K562 (cell line): ENCODE measurements at regions not wholly inside any gene's neighbourhood (a gene's known extent, or its start where the extent isn't known, plus 50 kb on each side); places are given as distances from the start of the nearest gene placed in this dataset.

ENCODE experiments used
- ATAC-seq: fragments of 200-7000 bp; cut with Tn5 transposase; 3 replicates; pipeline ENCODE4 v1.9.1; 2020; ENCODE audit warnings: moderate library complexity
- BruUV-seq: library from RNA; stranded (reverse); fragments of 400-500 nt; replicated peaks from 2 replicates; lab custom pipeline; 2021; lab: Mats Ljungman, UMichigan
- CTCF ChIA-PET: fragments of 300-600 bp; formaldehyde crosslinking; extraction: SDS; loops from one replicate; lab custom pipeline; 2021; ENCODE audit warnings: low intra/inter-chr PET ratio; lab: Yijun Ruan, JAX
- POLR2A ChIA-PET: fragments of 300-600, 350-650 bp; sonication (Branson Sonifier 250); formaldehyde crosslinking; extraction: SDS; loops from one replicate; lab custom pipeline; 2021; ENCODE audit warnings: antibody characterized with exemption, inconsistent platforms; lab: Yijun Ruan, JAX
- DNase-seq, 4 experiments: peaks; one replicate each; pipeline versions ENCODE4 v3.0.0 to v3.0.0-alpha.2; 2011 to 2018; ENCODE audit warnings: low spot score in 3 of 4, mixed read lengths in 3 of 4; ENCODE audit errors: extremely low read depth in 1 of 4
- FAIRE-seq: peaks from 2 replicates; lab custom pipeline; 2011; peaks lifted over from hg19 to GRCh38; lab: Jason Lieb, UNC
- H2AFZ ChIP-seq: 2 replicates; pipeline ENCODE4 v1.6.0; 2011; ENCODE audit warnings: low read depth, low read length, control low read depth, inconsistent platforms
- H3K27ac ChIP-seq: fragments of 200-600 bp; 3 replicates; pipeline ENCODE4 v1.8.0; 2011; ENCODE audit warnings: low read depth, mild to moderate bottlenecking, control low read depth, inconsistent platforms, low read length, moderate library complexity, mixed read lengths; ENCODE audit errors: extremely low read depth
- H3K27me3 ChIP-seq, 2 experiments: fragments of 300-600 bp in 1 of 2; 2 replicates in 1 of 2; 3 replicates in 1 of 2; pipeline versions ENCODE4 v1.6.0 to v1.8.0; 2011; ENCODE audit warnings: inconsistent platforms in 2 of 2, low read length in 2 of 2, mild to moderate bottlenecking in 1 of 2, mixed read lengths in 1 of 2, moderate library complexity in 1 of 2; ENCODE audit not compliant: control insufficient read depth in 2 of 2, insufficient read depth in 2 of 2
- H3K36me3 ChIP-seq: fragments of 300-600 bp; 3 replicates; pipeline ENCODE4 v1.8.0; 2011; ENCODE audit warnings: mild to moderate bottlenecking, low read length, inconsistent platforms; ENCODE audit not compliant: control insufficient read depth, insufficient read depth
- H3K4me1 ChIP-seq, 2 experiments: fragments of 200-600 bp in 1 of 2; replicated peaks in 1 of 2; 2 replicates in 1 of 2; 3 replicates in 1 of 2; pipeline versions ENCODE4 v1.5.1 to v1.8.0; 2011; ENCODE audit warnings: inconsistent platforms in 2 of 2, low read length in 2 of 2, mild to moderate bottlenecking in 1 of 2, mixed read lengths in 1 of 2, moderate library complexity in 1 of 2; ENCODE audit not compliant: control insufficient read depth in 2 of 2, insufficient read depth in 2 of 2
- H3K4me2 ChIP-seq: 2 replicates; pipeline ENCODE4 v1.6.1; 2011; ENCODE audit warnings: low read length, control low read depth, inconsistent platforms, mixed read lengths; ENCODE audit not compliant: insufficient read depth
- H3K4me3 ChIP-seq: fragments of 200-600 bp; sonication (generic), shearing (Covaris generic); 2 replicates; pipeline ENCODE4 v1.5.1; 2016; ENCODE audit warnings: control low read depth, inconsistent platforms
- H3K79me2 ChIP-seq: fragments of 200-600 bp; 3 replicates; pipeline ENCODE4 v1.8.0; 2011; ENCODE audit warnings: low read length, inconsistent platforms; ENCODE audit not compliant: control insufficient read depth, insufficient read depth
- H3K9ac ChIP-seq, 2 experiments: 2 replicates each; pipeline versions ENCODE4 v1.6.0 to v1.6.1; 2011; ENCODE audit warnings: low read depth in 2 of 2, low read length in 2 of 2, control low read depth in 1 of 2, inconsistent platforms in 1 of 2, mild to moderate bottlenecking in 1 of 2, mixed read lengths in 1 of 2; ENCODE audit not compliant: insufficient read depth in 1 of 2
- H3K9me1 ChIP-seq: one replicate; pipeline ENCODE4 v1.6.0; 2011; ENCODE audit warnings: inconsistent platforms, mild to moderate bottlenecking, low read length, moderate library complexity; ENCODE audit not compliant: control insufficient read depth, insufficient read depth
- H3K9me3 ChIP-seq: replicated peaks from 2 replicates; pipeline ENCODE4 v1.5.1; 2011; ENCODE audit warnings: low read depth, low read length, inconsistent platforms; ENCODE audit not compliant: control insufficient read depth, insufficient read depth
- H4K20me1 ChIP-seq: replicated peaks from 2 replicates; pipeline ENCODE4 v1.6.1; 2011; ENCODE audit warnings: low read length, inconsistent platforms, mixed read lengths; ENCODE audit not compliant: control insufficient read depth, insufficient read depth
- BRD9 ChIP-seq: fragments of 450-650 bp; IDR thresholded peaks from 2 replicates; pipeline ENCODE4 v1.6.1; 2018; ENCODE audit warnings: low read depth; ENCODE audit not compliant: partially characterized antibody
- NR4A1 ChIP-seq, 2 experiments: fragments of 250-450 bp in 1 of 2; fragments of 450-650 bp in 1 of 2; sonication (Bioruptor Pico) in 1 of 2; IDR thresholded peaks; 2 replicates each; pipeline versions ENCODE4 v1.4.0 to v1.6.1; 2016 to 2020; ENCODE audit warnings: mild to moderate bottlenecking in 2 of 2, missing compliant biosample characterization in 1 of 2, missing genetic modification characterization in 1 of 2, moderate library complexity in 1 of 2
- PML ChIP-seq: IDR thresholded peaks from 2 replicates; pipeline ENCODE4 v1.6.1; 2012; ENCODE audit warnings: low read length, inconsistent platforms
- WGBS: fragments of 100-300 bp; shearing (Covaris generic); methylation state at CpG from one replicate; pipeline ENCODE4 v1.1.6; 2016; ENCODE audit warnings: low coverage, mixed read lengths; ENCODE audit not compliant: insufficient coverage; ENCODE audit errors: missing lambda C conversion rate; 5-methylcytosine and 5-hydroxymethylcytosine counted together
- in situ Hi-C: fragments of 300-500 bp; cut with MboI; formaldehyde crosslinking; loops from 4 replicates; pipeline ENCODE4 v1.15.0; 2018; ENCODE audit warnings: inconsistent platforms, mixed read lengths
- intact Hi-C: fragments of 100-400 bp; cut with micrococcal nuclease; formaldehyde crosslinking; loops from 2 replicates; pipeline ENCODE4 v1.14.2; 2022
- TF ChIP-seq, protein P1 (sequence below), 2 experiments: fragments of 450-650 bp; IDR thresholded peaks; 2 replicates each; pipeline ENCODE4 v1.6.1; 2016; ENCODE audit warnings: mild to moderate bottlenecking in 2 of 2, borderline replicate concordance in 1 of 2, low read depth in 1 of 2, moderate library complexity in 1 of 2
- TF ChIP-seq, protein P2 (sequence below): fragments of 250-450 bp; sonication (Bioruptor Pico); IDR thresholded peaks from 2 replicates; pipeline ENCODE4 v1.5.1; 2021; ENCODE audit warnings: mild to moderate bottlenecking
- TF ChIP-seq, protein P3 (sequence below): fragments of 150-350 bp; IDR thresholded peaks from 2 replicates; pipeline ENCODE4 v1.6.1; 2014; ENCODE audit warnings: low read depth, mild to moderate bottlenecking, low read length, borderline replicate concordance
- TF ChIP-seq, protein P4 (sequence below): fragments of 450-650 bp; formaldehyde crosslinking; IDR thresholded peaks from 2 replicates; pipeline ENCODE4 v1.4.0; 2020; ENCODE audit warnings: mild to moderate bottlenecking

DNA sequence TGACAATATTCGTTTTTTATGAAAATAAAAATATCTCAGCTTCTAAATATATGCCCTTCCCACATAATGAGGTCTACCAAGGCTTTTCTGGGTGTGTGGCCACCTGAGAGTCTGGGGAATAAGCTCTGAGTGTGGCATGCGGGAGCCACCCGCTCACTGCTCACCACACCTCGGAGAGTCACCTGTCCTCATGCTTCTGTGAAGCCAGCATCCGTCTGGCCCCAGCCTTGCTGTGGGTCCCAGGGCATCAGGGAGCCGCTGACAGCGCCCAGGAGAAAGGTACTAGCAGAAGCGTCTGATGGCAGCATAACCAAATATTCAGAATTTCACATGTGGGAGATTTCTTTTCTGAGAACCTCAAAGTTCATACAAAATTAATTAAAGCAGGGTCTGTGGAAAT, 133.2 kb upstream of the IRX4 start:
- H3K79me2 ChIP-seq = no peaks in the 10 kb centered on the region
- H3K27me3 ChIP-seq = peaks cover 14 to 53% of the 10 kb centered on the region in 2 experiments; a peak in 3 of 5 replicates
- no peak overlapping the region for H3K4me2 ChIP-seq
- no peaks in the 10 kb centered on the region for H3K9me3 ChIP-seq
- no peak for ATAC-seq
- no peak overlapping the region for H3K4me3 ChIP-seq
- no peaks in the 10 kb centered on the region for H3K9me1 ChIP-seq
- H3K36me3 ChIP-seq = no peaks in the 10 kb centered on the region
- no peak overlapping the region for H2AFZ ChIP-seq
- intact Hi-C loops (loop anchor here (2.0 kb wide), 1 partner anchor 253 kb away; no protein-coding TSS in a partner anchor), in situ Hi-C loops (no loop called here)
- DNase-seq = no peak
- no peak overlapping the region for H3K27ac ChIP-seq
- FAIRE-seq = no peak
- H3K9ac ChIP-seq = no peak overlapping the region
- ChIA-PET CTCF (interaction anchor here (1.6 kb wide), 1 partner anchor 348 kb away, joined by 4 read pairs; no protein-coding TSS in a partner anchor), POLR2A (no interaction called here)
- no TSS peak for BruUV-seq
- WGBS = 0% methylated on average over 8 of the region's 8 CpGs
- no peaks in the 10 kb centered on the region; the same call in none of the 2 replicates for H4K20me1 ChIP-seq
- H3K4me1 ChIP-seq = no peaks in the 10 kb centered on the region; a peak in 1 of 5 replicates
- TF ChIP-seq NR4A1 (CRISPR knock-in tag; IDR thresholded peaks at IDR 0.05) (no peak), NR4A1 (tag; IDR thresholded peaks at IDR 0.05) (no peak), BRD9 (no peak), PML (no peak)
- TF ChIP-seq, protein P1, sequence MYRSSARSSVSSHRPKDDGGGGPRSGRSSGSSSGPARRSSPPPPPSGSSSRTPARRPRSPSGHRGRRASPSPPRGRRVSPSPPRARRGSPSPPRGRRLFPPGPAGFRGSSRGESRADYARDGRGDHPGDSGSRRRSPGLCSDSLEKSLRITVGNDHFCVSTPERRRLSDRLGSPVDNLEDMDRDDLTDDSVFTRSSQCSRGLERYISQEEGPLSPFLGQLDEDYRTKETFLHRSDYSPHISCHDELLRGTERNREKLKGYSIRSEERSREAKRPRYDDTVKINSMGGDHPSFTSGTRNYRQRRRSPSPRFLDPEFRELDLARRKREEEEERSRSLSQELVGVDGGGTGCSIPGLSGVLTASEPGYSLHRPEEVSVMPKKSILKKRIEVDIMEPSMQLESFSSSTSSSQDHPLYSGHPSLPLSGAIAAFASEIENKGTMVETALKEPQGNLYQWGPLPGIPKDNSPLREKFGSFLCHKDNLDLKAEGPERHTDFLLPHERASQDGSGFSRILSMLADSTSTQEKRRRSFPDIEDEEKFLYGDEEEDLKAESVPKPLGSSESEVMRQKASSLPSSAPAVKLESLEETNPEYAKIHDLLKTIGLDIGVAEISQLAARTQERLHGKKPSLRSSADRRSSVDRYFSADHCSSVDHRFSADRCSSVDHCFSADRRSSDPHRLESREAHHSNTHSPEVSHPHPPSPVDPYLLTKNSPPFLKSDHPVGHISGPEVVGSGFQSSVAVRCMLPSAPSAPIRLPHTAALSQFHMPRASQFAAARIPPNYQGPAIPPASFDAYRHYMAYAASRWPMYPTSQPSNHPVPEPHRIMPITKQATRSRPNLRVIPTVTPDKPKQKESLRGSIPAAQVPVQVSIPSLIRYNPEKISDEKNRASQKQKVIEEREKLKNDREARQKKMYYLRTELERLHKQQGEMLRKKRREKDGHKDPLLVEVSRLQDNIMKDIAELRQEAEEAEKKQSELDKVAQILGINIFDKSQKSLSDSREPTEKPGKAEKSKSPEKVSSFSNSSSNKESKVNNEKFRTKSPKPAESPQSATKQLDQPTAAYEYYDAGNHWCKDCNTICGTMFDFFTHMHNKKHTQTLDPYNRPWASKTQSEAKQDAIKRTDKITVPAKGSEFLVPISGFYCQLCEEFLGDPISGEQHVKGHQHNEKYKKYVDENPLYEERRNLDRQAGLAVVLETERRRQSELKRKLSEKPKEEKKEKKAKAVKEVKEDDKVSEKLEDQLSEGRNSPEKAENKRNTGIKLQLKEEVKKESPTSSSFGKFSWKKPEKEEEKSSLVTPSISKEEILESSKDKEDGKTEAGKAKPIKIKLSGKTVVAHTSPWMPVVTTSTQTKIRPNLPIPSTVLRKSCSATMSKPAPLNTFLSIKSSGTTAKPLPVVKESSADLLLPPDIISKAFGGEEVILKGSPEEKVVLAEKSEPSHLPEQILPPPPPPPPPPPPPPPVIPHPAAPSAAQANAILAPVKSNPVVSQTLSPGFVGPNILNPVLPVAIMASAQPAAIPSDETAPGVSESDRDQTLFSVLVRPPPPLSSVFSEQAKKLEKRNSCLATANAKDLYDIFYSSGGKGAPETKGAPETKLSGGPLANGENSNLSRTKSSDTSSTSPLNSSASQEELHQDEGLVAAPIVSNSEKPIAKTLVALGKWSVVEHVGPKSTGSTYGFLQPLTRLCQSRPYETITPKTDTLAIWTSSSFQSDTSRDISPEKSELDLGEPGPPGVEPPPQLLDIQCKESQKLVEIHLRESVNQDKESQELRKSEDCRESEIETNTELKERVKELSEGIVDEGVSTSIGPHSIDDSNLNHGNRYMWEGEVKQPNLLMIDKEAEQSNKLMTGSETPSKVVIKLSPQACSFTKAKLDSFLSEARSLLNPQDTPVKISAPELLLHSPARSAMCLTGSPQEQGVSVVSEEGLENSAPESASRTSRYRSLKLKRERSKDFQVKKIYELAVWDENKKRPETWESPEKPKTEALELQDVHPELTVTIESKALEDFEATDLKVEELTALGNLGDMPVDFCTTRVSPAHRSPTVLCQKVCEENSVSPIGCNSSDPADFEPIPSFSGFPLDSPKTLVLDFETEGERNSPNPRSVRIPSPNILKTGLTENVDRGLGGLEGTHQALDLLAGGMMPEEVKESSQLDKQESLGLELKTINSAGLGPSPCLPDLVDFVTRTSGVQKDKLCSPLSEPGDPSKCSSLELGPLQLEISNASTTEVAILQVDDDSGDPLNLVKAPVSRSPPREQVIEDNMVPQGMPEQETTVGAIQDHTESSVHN (IDR thresholded peaks at IDR 0.05; ENCODE audit: borderline replicate concordance in 1 of 2, low read depth in 1 of 2) = no peak
- TF ChIP-seq, protein P2, sequence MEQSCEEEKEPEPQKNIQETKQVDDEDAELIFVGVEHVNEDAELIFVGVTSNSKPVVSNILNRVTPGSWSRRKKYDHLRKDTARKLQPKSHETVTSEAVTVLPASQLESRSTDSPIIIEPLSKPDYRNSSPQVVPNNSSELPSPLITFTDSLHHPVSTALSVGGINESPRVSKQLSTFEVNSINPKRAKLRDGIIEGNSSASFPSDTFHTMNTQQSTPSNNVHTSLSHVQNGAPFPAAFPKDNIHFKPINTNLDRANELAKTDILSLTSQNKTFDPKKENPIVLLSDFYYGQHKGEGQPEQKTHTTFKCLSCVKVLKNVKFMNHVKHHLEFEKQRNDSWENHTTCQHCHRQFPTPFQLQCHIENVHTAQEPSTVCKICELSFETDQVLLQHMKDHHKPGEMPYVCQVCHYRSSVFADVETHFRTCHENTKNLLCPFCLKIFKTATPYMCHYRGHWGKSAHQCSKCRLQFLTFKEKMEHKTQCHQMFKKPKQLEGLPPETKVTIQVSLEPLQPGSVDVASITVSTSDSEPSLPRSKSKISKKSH (CRISPR knock-in tag) = no peak
- TF ChIP-seq, protein P3, sequence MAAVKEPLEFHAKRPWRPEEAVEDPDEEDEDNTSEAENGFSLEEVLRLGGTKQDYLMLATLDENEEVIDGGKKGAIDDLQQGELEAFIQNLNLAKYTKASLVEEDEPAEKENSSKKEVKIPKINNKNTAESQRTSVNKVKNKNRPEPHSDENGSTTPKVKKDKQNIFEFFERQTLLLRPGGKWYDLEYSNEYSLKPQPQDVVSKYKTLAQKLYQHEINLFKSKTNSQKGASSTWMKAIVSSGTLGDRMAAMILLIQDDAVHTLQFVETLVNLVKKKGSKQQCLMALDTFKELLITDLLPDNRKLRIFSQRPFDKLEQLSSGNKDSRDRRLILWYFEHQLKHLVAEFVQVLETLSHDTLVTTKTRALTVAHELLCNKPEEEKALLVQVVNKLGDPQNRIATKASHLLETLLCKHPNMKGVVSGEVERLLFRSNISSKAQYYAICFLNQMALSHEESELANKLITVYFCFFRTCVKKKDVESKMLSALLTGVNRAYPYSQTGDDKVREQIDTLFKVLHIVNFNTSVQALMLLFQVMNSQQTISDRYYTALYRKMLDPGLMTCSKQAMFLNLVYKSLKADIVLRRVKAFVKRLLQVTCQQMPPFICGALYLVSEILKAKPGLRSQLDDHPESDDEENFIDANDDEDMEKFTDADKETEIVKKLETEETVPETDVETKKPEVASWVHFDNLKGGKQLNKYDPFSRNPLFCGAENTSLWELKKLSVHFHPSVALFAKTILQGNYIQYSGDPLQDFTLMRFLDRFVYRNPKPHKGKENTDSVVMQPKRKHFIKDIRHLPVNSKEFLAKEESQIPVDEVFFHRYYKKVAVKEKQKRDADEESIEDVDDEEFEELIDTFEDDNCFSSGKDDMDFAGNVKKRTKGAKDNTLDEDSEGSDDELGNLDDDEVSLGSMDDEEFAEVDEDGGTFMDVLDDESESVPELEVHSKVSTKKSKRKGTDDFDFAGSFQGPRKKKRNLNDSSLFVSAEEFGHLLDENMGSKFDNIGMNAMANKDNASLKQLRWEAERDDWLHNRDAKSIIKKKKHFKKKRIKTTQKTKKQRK = no peak
- TF ChIP-seq, protein P4, sequence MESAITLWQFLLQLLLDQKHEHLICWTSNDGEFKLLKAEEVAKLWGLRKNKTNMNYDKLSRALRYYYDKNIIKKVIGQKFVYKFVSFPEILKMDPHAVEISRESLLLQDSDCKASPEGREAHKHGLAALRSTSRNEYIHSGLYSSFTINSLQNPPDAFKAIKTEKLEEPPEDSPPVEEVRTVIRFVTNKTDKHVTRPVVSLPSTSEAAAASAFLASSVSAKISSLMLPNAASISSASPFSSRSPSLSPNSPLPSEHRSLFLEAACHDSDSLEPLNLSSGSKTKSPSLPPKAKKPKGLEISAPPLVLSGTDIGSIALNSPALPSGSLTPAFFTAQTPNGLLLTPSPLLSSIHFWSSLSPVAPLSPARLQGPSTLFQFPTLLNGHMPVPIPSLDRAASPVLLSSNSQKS (CRISPR knock-in tag) = no peak
